HCT116 (cell line): ENCODE measurements at regions not wholly inside any gene's neighbourhood (a gene's known extent, or its start where the extent isn't known, plus 50 kb on each side); places are given as distances from the start of the nearest gene placed in this dataset.

ENCODE experiments used
- CEBPB ChIP-seq: IDR thresholded peaks from 2 replicates; pipeline ENCODE4 v1.6.1; 2012; ENCODE audit warnings: low read depth
- EGR1 ChIP-seq: IDR thresholded peaks from 2 replicates; pipeline ENCODE4 v1.6.1; 2012; ENCODE audit warnings: low read depth
- ELF1 ChIP-seq: IDR thresholded peaks from 2 replicates; pipeline ENCODE4 v1.6.1; 2012; ENCODE audit warnings: low read depth, borderline replicate concordance
- EZH2 ChIP-seq: fragments of 200-600 bp; sonication (generic); IDR thresholded peaks from 2 replicates; pipeline ENCODE4 v1.6.1; 2017; ENCODE audit warnings: antibody characterized with exemption, mixed run types
- EZH2phosphoT487 ChIP-seq: fragments of 200-600 bp; IDR thresholded peaks from 2 replicates; pipeline ENCODE4 v1.6.1; 2018; ENCODE audit warnings: antibody characterized with exemption, borderline replicate concordance
- POLR2A ChIP-seq: IDR thresholded peaks from 2 replicates; pipeline ENCODE4 v1.7.0; 2011; ENCODE audit warnings: borderline replicate concordance; ENCODE audit not compliant: insufficient read depth, insufficient read length; ENCODE audit errors: extremely low read depth
- POLR2AphosphoS5 ChIP-seq: IDR thresholded peaks from 2 replicates; pipeline ENCODE4 v1.6.1; 2011; ENCODE audit warnings: mild to moderate bottlenecking, low read depth, low read length, moderate library complexity
- RAD21 ChIP-seq: IDR thresholded peaks from 2 replicates; pipeline ENCODE4 v1.6.1; 2012; ENCODE audit warnings: low read depth, mild to moderate bottlenecking
- SIN3A ChIP-seq: IDR thresholded peaks from 2 replicates; pipeline ENCODE4 v1.6.1; 2012; ENCODE audit warnings: low read depth
- SRF ChIP-seq: IDR thresholded peaks from 2 replicates; pipeline ENCODE4 v1.6.1; 2012; ENCODE audit warnings: low read depth
- YY1 ChIP-seq: IDR thresholded peaks from 2 replicates; pipeline ENCODE4 v1.6.1; 2011; ENCODE audit warnings: low read length, low read depth, moderate library complexity, mild to moderate bottlenecking; ENCODE audit not compliant: insufficient replicate concordance; ENCODE audit errors: extremely low read depth
- ZFX ChIP-seq: fragments of 450-650 bp; IDR thresholded peaks from 2 replicates; pipeline ENCODE4 v1.6.1; 2017
- TF ChIP-seq, protein P1 (sequence below), 3 experiments: fragments of 200-600 bp in 1 of 3; sonication (generic) in 1 of 3; IDR thresholded peaks in 2 of 3; conservative IDR thresholded peaks in 1 of 3; 2 replicates each; pipeline ENCODE4 v1.5.1; 2012 to 2017; ENCODE audit warnings: low read depth in 2 of 3, low read length in 2 of 3, antibody characterized with exemption in 1 of 3, borderline replicate concordance in 1 of 3, control low read depth in 1 of 3, mild to moderate bottlenecking in 1 of 3, mixed read lengths in 1 of 3, mixed run types in 1 of 3, moderate library complexity in 1 of 3; ENCODE audit not compliant: insufficient read depth in 1 of 3
- TF ChIP-seq, protein P2 (sequence below): IDR thresholded peaks from 2 replicates; pipeline ENCODE4 v1.6.1; 2012

DNA sequence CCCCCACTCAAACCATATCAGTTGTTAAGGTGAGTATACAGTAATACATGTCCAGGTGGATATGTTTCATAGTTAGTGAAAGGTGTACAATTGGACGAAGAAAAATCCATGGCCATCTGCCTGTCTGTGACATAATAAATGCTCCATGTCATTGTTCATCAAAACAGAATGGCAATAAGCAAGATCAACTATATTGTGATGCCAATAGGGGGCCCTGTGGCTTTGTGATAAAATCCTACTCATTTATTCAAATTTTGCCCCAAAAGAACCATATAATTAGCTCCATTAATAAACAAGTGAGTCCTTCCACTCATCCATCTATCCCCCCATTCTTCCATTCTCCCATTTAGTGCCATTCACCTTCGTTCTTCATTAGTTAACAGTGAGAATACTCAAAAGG is 102.0 kb downstream of the MGST1 start:
- TF ChIP-seq, protein P1, sequence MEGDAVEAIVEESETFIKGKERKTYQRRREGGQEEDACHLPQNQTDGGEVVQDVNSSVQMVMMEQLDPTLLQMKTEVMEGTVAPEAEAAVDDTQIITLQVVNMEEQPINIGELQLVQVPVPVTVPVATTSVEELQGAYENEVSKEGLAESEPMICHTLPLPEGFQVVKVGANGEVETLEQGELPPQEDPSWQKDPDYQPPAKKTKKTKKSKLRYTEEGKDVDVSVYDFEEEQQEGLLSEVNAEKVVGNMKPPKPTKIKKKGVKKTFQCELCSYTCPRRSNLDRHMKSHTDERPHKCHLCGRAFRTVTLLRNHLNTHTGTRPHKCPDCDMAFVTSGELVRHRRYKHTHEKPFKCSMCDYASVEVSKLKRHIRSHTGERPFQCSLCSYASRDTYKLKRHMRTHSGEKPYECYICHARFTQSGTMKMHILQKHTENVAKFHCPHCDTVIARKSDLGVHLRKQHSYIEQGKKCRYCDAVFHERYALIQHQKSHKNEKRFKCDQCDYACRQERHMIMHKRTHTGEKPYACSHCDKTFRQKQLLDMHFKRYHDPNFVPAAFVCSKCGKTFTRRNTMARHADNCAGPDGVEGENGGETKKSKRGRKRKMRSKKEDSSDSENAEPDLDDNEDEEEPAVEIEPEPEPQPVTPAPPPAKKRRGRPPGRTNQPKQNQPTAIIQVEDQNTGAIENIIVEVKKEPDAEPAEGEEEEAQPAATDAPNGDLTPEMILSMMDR (IDR thresholded peaks at IDR 0.05 in 2 of 3, conservative IDR thresholded peaks at IDR 0.05 in 1 of 3; ENCODE audit: borderline replicate concordance in 1 of 3, insufficient read depth in 1 of 3, low read depth in 2 of 3, low read length in 2 of 3) = peak in 1 of 3 experiments; percentile 4; a peak in 1 of 6 replicates
- no peak for TF ChIP-seq YY1
- TF ChIP-seq EZH2 = no peak
- no peak for TF ChIP-seq ZFX
- TF ChIP-seq POLR2AphosphoS5 = no peak
- no peak for TF ChIP-seq POLR2A
- TF ChIP-seq SIN3A = no peak
- TF ChIP-seq SRF = no peak
- TF ChIP-seq, protein P2, sequence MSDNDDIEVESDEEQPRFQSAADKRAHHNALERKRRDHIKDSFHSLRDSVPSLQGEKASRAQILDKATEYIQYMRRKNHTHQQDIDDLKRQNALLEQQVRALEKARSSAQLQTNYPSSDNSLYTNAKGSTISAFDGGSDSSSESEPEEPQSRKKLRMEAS = no peak
- TF ChIP-seq RAD21 = peak; percentile 26; the same call in 1 of the 2 replicates
- TF ChIP-seq CEBPB = no peak
- TF ChIP-seq EGR1 = no peak
- no peak for TF ChIP-seq EZH2phosphoT487
- no peak for TF ChIP-seq ELF1
